Subcutaneous abdominal adipose tissue (tissue), 5 donors: ENCODE measurements at regions not wholly inside any gene's neighbourhood (a gene's known extent, or its start where the extent isn't known, plus 50 kb on each side); places are given as distances from the start of the nearest gene placed in this dataset.

Source experiments
- H3K27ac ChIP-seq: one replicate; pipeline ENCODE4 v1.7.0; 2013; ENCODE audit warnings: low read depth, mild to moderate bottlenecking, inconsistent platforms, low read length, moderate library complexity
- H3K27me3 ChIP-seq, 5 donors: one replicate each; pipeline ENCODE4 v1.7.0; 2013; ENCODE audit warnings: low read length in 5 of 5, inconsistent platforms in 1 of 5; ENCODE audit not compliant: control insufficient read depth in 5 of 5, insufficient read depth in 4 of 5
- H3K36me3 ChIP-seq, 5 donors: one replicate each; pipeline ENCODE4 v1.7.0; 2013; ENCODE audit warnings: low read length in 5 of 5; ENCODE audit not compliant: control insufficient read depth in 5 of 5, insufficient read depth in 5 of 5
- H3K4me1 ChIP-seq, 5 donors: one replicate each; pipeline ENCODE4 v1.7.0; 2013; ENCODE audit warnings: low read length in 5 of 5, mild to moderate bottlenecking in 3 of 5, moderate library complexity in 1 of 5; ENCODE audit not compliant: control insufficient read depth in 5 of 5, insufficient read depth in 5 of 5
- H3K4me3 ChIP-seq, 5 donors: one replicate each; pipeline ENCODE4 v1.7.0; 2013; ENCODE audit warnings: low read length in 5 of 5, low read depth in 1 of 5
- H3K9ac ChIP-seq, 5 donors: one replicate each; pipeline ENCODE4 v1.7.0; 2013; ENCODE audit warnings: low read length in 5 of 5, mild to moderate bottlenecking in 4 of 5, moderate library complexity in 3 of 5
- H3K9me3 ChIP-seq, 5 donors: one replicate each; pipeline ENCODE4 v1.7.0; 2013; ENCODE audit warnings: low read length in 5 of 5; ENCODE audit not compliant: control insufficient read depth in 5 of 5
- donor health status: healthy.
- donor health status: healthy.
- donor health status: healthy.
- donor health status: healthy.
- donor health status: healthy.

- Histone ChIP-seq H3K36me3 (no peaks in the 10 kb centered on the region), H3K9me3 (peaks cover 0 to 4% (median 0%) of the 10 kb centered on the region in 5 donors), H3K4me3 (no peak overlapping the region), H3K27me3 (no peaks in the 10 kb centered on the region), H3K27ac (no peak overlapping the region), H3K4me1 (peaks cover 0 to 5% (median 0%) of the 10 kb centered on the region in 5 donors), H3K9ac (no peak overlapping the region)
These were observed 427.2 kb downstream of the FAT4 start for GRCh38 chr4:125741825-125742452.

DNA sequence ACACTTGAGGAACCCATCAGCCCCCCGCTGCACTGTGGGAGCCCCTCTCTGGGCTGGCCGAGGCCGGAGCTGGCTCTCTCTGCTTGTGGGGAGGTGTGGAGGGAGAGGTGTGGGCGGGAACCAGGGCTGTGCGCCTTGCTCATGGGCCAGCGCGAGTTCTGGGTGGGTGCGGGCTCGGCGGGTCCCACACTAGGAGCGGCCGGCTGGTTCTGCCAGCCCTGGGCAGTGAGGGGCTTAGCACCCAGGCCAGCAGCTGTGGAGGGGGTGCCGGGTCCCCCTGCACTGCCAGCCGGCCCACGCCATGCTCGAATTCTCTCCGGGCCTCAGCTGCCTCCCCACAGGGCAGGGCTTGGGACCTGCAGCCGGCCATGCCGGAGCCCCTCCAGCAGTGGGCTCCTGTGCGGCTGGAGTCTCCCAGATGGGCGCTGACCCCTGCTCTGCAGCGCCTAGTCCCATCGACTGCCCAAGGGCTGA, 430.2 kb downstream of the FAT4 start:
- Histone ChIP-seq H3K27ac (no peak overlapping the region), H3K36me3 (no peaks in the 10 kb centered on the region), H3K9ac (no peak overlapping the region), H3K4me1 (no peaks in the 10 kb centered on the region), H3K27me3 (no peaks in the 10 kb centered on the region), H3K9me3 (peaks cover 0 to 4% (median 0%) of the 10 kb centered on the region in 5 donors), H3K4me3 (no peak overlapping the region)

GRCh38 chr4:125749354-125749753, 434.6 kb downstream of the FAT4 start:
- Histone ChIP-seq H3K4me3 (no peak overlapping the region), H3K27me3 (no peaks in the 10 kb centered on the region), H3K36me3 (no peaks in the 10 kb centered on the region), H3K9me3 (no peaks in the 10 kb centered on the region), H3K4me1 (peaks cover 0 to 4% (median 0%) of the 10 kb centered on the region in 5 donors), H3K27ac (no peak overlapping the region), H3K9ac (no peak overlapping the region)

DNA sequence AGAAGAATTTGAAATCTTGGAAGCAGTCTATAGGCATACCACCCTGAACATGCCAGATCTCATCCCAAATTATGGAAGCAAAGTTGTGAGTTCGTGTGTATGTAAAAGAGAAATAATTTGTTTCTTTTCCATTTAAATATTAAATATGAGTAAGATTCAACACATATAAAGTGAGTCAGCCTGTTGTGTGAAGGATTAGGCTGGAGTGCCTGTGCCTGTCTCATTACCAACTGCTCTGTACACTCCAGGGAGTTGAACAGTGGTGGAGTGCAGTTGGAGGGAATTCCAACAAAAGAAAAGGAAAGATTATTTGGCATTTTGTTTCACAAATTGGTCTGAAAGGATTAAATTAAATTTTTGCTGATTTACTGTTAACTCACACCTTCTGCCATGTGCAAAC, 435.6 kb downstream of the FAT4 start:
- no peaks in the 10 kb centered on the region for H3K9me3 ChIP-seq
- H3K4me1 ChIP-seq, result peaks cover 0 to 4% (median 0%) of the 10 kb centered on the region in 5 donors
- no peak overlapping the region for H3K9ac ChIP-seq
- no peaks in the 10 kb centered on the region for H3K36me3 ChIP-seq
- no peak overlapping the region for H3K27ac ChIP-seq
- no peak overlapping the region for H3K4me3 ChIP-seq
- no peaks in the 10 kb centered on the region for H3K27me3 ChIP-seq

DNA sequence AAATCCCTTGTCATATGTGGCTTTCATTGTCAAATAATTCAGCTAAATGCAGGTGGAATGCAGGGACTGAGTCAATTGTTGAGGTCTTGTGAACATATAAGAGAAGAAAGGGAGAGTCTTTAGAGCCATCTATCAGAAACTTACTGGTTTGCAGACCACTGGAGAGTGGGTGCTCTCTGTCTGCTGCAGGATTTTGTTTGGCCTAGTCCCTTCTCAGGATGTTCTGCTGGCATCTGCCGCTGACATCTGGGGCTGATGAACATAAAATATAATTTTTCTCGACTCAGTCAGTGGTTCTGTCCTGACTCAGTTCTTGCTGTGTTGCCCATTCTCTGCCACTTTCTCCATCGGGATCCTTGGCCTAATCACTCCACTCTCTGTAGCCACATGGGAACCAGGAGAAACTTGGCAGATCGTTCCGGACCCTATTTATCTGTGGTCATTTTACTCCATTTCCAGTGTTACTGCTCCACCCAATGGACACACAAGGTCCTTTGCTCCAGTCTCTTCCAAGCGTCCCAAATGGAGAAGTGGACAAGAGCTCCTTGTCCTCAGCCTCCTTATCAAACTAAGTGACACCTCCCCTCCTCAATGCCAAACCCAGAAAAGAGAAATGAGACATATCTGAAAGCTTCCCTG, 436.2 kb downstream of the FAT4 start:
- Histone ChIP-seq H3K4me1 (peaks cover 0 to 4% (median 0%) of the 10 kb centered on the region in 5 donors), H3K27me3 (no peaks in the 10 kb centered on the region), H3K27ac (no peak overlapping the region), H3K9ac (no peak overlapping the region), H3K36me3 (no peaks in the 10 kb centered on the region), H3K9me3 (no peaks in the 10 kb centered on the region), H3K4me3 (no peak overlapping the region)

- Histone ChIP-seq H3K27ac (no peak overlapping the region), H3K27me3 (no peaks in the 10 kb centered on the region), H3K9me3 (no peaks in the 10 kb centered on the region), H3K4me3 (no peak overlapping the region), H3K4me1 (no peaks in the 10 kb centered on the region), H3K36me3 (no peaks in the 10 kb centered on the region), H3K9ac (no peak overlapping the region)
These were observed 443.7 kb downstream of the FAT4 start for GRCh38 chr4:125758438-125758837.

DNA sequence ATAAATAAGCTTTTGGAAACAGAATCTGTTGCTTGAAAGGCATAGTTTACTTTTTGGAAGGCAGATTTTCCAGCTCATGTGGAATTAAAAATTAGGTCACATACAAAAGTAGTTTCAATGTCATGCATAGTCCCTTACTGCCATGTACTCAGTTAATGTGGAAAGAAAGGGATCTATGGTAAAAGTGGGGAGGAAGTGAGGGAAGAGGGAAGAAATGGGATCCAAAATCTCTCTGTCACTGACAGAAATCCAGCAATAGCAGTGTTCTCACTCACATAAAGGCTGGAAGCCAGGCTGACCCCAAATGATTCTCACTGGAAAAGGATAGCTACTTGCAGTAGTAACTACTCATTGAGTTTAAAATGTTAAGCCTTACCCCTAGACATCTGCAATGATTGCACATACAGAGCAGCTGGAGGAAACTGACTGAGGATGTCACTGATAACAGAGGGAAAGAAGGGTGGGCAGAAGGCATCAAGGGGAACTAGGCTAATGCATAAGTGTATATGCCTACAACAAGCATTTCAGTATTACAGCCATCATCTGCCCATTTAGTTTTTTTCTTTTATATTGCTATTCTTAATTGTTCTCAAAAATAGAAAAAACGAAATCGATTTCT, 445.6 kb downstream of the FAT4 start:
- no peaks in the 10 kb centered on the region for H3K4me1 ChIP-seq
- H3K4me3 ChIP-seq, result no peak overlapping the region
- H3K36me3 ChIP-seq, result no peaks in the 10 kb centered on the region
- H3K27me3 ChIP-seq, result no peaks in the 10 kb centered on the region
- H3K9me3 ChIP-seq, result no peaks in the 10 kb centered on the region
- H3K9ac ChIP-seq, result no peak overlapping the region
- no peak overlapping the region for H3K27ac ChIP-seq

- Histone ChIP-seq H3K36me3 (no peaks in the 10 kb centered on the region), H3K27ac (no peak overlapping the region), H3K9me3 (no peaks in the 10 kb centered on the region), H3K4me1 (no peaks in the 10 kb centered on the region), H3K9ac (no peak overlapping the region), H3K27me3 (no peaks in the 10 kb centered on the region), H3K4me3 (no peak overlapping the region)
These were observed 446.2 kb downstream of the FAT4 start for GRCh38 chr4:125760956-125761355.

GRCh38 chr4:125762537-125762936, 447.8 kb downstream of the FAT4 start:
- no peaks in the 10 kb centered on the region for H3K9me3 ChIP-seq
- no peaks in the 10 kb centered on the region for H3K4me1 ChIP-seq
- no peak overlapping the region for H3K4me3 ChIP-seq
- H3K27me3 ChIP-seq, result no peaks in the 10 kb centered on the region
- H3K36me3 ChIP-seq, result no peaks in the 10 kb centered on the region
- no peak overlapping the region for H3K9ac ChIP-seq
- H3K27ac ChIP-seq, result no peak overlapping the region

DNA sequence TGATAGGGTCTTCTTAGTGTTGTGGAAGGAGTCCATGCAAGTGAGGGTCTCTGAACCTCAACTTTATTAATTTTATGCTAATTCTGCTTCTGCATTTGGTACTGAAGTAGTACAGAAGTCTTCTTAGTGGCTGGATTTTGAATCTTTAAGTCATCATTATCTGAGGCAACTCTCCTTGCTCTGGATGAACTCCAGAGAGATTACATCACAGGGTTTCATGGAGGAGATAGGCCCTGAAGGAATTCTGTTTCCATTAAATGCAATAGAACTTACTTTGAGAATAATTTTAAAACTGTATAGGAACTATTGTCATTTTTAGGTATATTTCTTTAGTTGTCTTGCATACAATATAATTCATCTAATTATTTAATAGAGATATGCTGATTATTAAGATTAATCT, 451.2 kb downstream of the FAT4 start:
- no peaks in the 10 kb centered on the region for H3K4me1 ChIP-seq
- H3K27me3 ChIP-seq, result no peaks in the 10 kb centered on the region
- no peaks in the 10 kb centered on the region for H3K36me3 ChIP-seq
- H3K27ac ChIP-seq, result no peak overlapping the region
- H3K9ac ChIP-seq, result no peak overlapping the region
- H3K4me3 ChIP-seq, result no peak overlapping the region
- no peaks in the 10 kb centered on the region for H3K9me3 ChIP-seq
